K562 (cell line): ENCODE measurements at regions not wholly inside any gene's neighbourhood (a gene's known extent, or its start where the extent isn't known, plus 50 kb on each side); places are given as distances from the start of the nearest gene placed in this dataset.

Source experiments
- ATAC-seq: fragments of 200-7000 bp; cut with Tn5 transposase; 3 replicates; pipeline ENCODE4 v1.9.1; 2020; ENCODE audit warnings: moderate library complexity
- BruUV-seq: library from RNA; stranded (reverse); fragments of 400-500 nt; replicated peaks from 2 replicates; lab custom pipeline; 2021; lab: Mats Ljungman, UMichigan
- CTCF ChIA-PET: fragments of 300-600 bp; formaldehyde crosslinking; extraction: SDS; loops from one replicate; lab custom pipeline; 2021; ENCODE audit warnings: low intra/inter-chr PET ratio; lab: Yijun Ruan, JAX
- POLR2A ChIA-PET: fragments of 300-600, 350-650 bp; sonication (Branson Sonifier 250); formaldehyde crosslinking; extraction: SDS; loops from one replicate; lab custom pipeline; 2021; ENCODE audit warnings: antibody characterized with exemption, inconsistent platforms; lab: Yijun Ruan, JAX
- DNase-seq, 4 experiments: peaks; one replicate each; pipeline versions ENCODE4 v3.0.0 to v3.0.0-alpha.2; 2011 to 2018; ENCODE audit warnings: low spot score in 3 of 4, mixed read lengths in 3 of 4; ENCODE audit errors: extremely low read depth in 1 of 4
- FAIRE-seq: peaks from 2 replicates; lab custom pipeline; 2011; peaks lifted over from hg19 to GRCh38; lab: Jason Lieb, UNC
- H2AFZ ChIP-seq: 2 replicates; pipeline ENCODE4 v1.6.0; 2011; ENCODE audit warnings: low read depth, low read length, control low read depth, inconsistent platforms
- H3K27ac ChIP-seq: fragments of 200-600 bp; 3 replicates; pipeline ENCODE4 v1.8.0; 2011; ENCODE audit warnings: low read depth, mild to moderate bottlenecking, control low read depth, inconsistent platforms, low read length, moderate library complexity, mixed read lengths; ENCODE audit errors: extremely low read depth
- H3K27me3 ChIP-seq, 2 experiments: fragments of 300-600 bp in 1 of 2; 2 replicates in 1 of 2; 3 replicates in 1 of 2; pipeline versions ENCODE4 v1.6.0 to v1.8.0; 2011; ENCODE audit warnings: inconsistent platforms in 2 of 2, low read length in 2 of 2, mild to moderate bottlenecking in 1 of 2, mixed read lengths in 1 of 2, moderate library complexity in 1 of 2; ENCODE audit not compliant: control insufficient read depth in 2 of 2, insufficient read depth in 2 of 2
- H3K36me3 ChIP-seq: fragments of 300-600 bp; 3 replicates; pipeline ENCODE4 v1.8.0; 2011; ENCODE audit warnings: mild to moderate bottlenecking, low read length, inconsistent platforms; ENCODE audit not compliant: control insufficient read depth, insufficient read depth
- H3K4me1 ChIP-seq, 2 experiments: fragments of 200-600 bp in 1 of 2; replicated peaks in 1 of 2; 2 replicates in 1 of 2; 3 replicates in 1 of 2; pipeline versions ENCODE4 v1.5.1 to v1.8.0; 2011; ENCODE audit warnings: inconsistent platforms in 2 of 2, low read length in 2 of 2, mild to moderate bottlenecking in 1 of 2, mixed read lengths in 1 of 2, moderate library complexity in 1 of 2; ENCODE audit not compliant: control insufficient read depth in 2 of 2, insufficient read depth in 2 of 2
- H3K4me2 ChIP-seq: 2 replicates; pipeline ENCODE4 v1.6.1; 2011; ENCODE audit warnings: low read length, control low read depth, inconsistent platforms, mixed read lengths; ENCODE audit not compliant: insufficient read depth
- H3K4me3 ChIP-seq: fragments of 200-600 bp; sonication (generic), shearing (Covaris generic); 2 replicates; pipeline ENCODE4 v1.5.1; 2016; ENCODE audit warnings: control low read depth, inconsistent platforms
- H3K79me2 ChIP-seq: fragments of 200-600 bp; 3 replicates; pipeline ENCODE4 v1.8.0; 2011; ENCODE audit warnings: low read length, inconsistent platforms; ENCODE audit not compliant: control insufficient read depth, insufficient read depth
- H3K9ac ChIP-seq, 2 experiments: 2 replicates each; pipeline versions ENCODE4 v1.6.0 to v1.6.1; 2011; ENCODE audit warnings: low read depth in 2 of 2, low read length in 2 of 2, control low read depth in 1 of 2, inconsistent platforms in 1 of 2, mild to moderate bottlenecking in 1 of 2, mixed read lengths in 1 of 2; ENCODE audit not compliant: insufficient read depth in 1 of 2
- H3K9me1 ChIP-seq: one replicate; pipeline ENCODE4 v1.6.0; 2011; ENCODE audit warnings: inconsistent platforms, mild to moderate bottlenecking, low read length, moderate library complexity; ENCODE audit not compliant: control insufficient read depth, insufficient read depth
- H3K9me3 ChIP-seq: replicated peaks from 2 replicates; pipeline ENCODE4 v1.5.1; 2011; ENCODE audit warnings: low read depth, low read length, inconsistent platforms; ENCODE audit not compliant: control insufficient read depth, insufficient read depth
- H4K20me1 ChIP-seq: replicated peaks from 2 replicates; pipeline ENCODE4 v1.6.1; 2011; ENCODE audit warnings: low read length, inconsistent platforms, mixed read lengths; ENCODE audit not compliant: control insufficient read depth, insufficient read depth
- ADNP ChIP-seq: fragments of 200-800 bp; sonication (Bioruptor generic); IDR thresholded peaks from 2 replicates; pipeline ENCODE4 v1.6.1; 2016; ENCODE audit warnings: missing genetic modification characterization, missing compliant biosample characterization
- ARHGAP35 ChIP-seq: fragments of 450-650 bp; IDR thresholded peaks from 2 replicates; pipeline ENCODE4 v1.6.1; 2018; ENCODE audit not compliant: partially characterized antibody
- BACH1 ChIP-seq: fragments of 200-800 bp; sonication (Bioruptor generic); IDR thresholded peaks from 2 replicates; pipeline ENCODE4 v1.6.1; 2016; ENCODE audit warnings: missing genetic modification characterization, missing compliant biosample characterization
- CAMTA2 ChIP-seq: fragments of 250-450 bp; sonication (Bioruptor Pico); conservative IDR thresholded peaks from 2 replicates; pipeline ENCODE4 v1.5.1; 2022
- HES1 ChIP-seq: fragments of 450-650 bp; IDR thresholded peaks from 2 replicates; pipeline ENCODE4 v1.6.1; 2016; ENCODE audit warnings: low read depth, mild to moderate bottlenecking, moderate library complexity
- HOXB6 ChIP-seq: fragments of 250-450 bp; sonication (Bioruptor Pico); IDR thresholded peaks from 2 replicates; pipeline ENCODE4 v1.5.1; 2022; ENCODE audit warnings: mild to moderate bottlenecking, borderline replicate concordance
- ILK ChIP-seq: fragments of 450-650 bp; IDR thresholded peaks from 2 replicates; pipeline ENCODE4 v1.6.1; 2016; ENCODE audit warnings: missing genetic modification characterization, low read depth, mild to moderate bottlenecking, missing compliant biosample characterization, moderate library complexity, borderline replicate concordance
- MECOM ChIP-seq: fragments of 250-450 bp; sonication (Bioruptor Pico); IDR thresholded peaks from 2 replicates; pipeline ENCODE4 v1.8.0; 2022; ENCODE audit warnings: inconsistent platforms
- RNF219 ChIP-seq: fragments of 250-450 bp; sonication (Bioruptor Pico); IDR thresholded peaks from 2 replicates; pipeline ENCODE4 v1.5.0; 2022; ENCODE audit warnings: mild to moderate bottlenecking
- SP1 ChIP-seq: sonication (generic); formaldehyde crosslinking; IDR thresholded peaks from 2 replicates; pipeline ENCODE4 v1.8.1; 2022; ENCODE audit warnings: mild to moderate bottlenecking, missing genetic modification reagents
- SRSF3 ChIP-seq: fragments of 200-400 bp; formaldehyde crosslinking; IDR thresholded peaks from 2 replicates; pipeline ENCODE4 v1.6.1; 2016; ENCODE audit warnings: mild to moderate bottlenecking, low read length, moderate library complexity; ENCODE audit not compliant: insufficient read depth
- ZBTB49 ChIP-seq: sonication (generic); formaldehyde crosslinking; IDR thresholded peaks from 2 replicates; pipeline ENCODE4 v1.8.0; 2022; ENCODE audit warnings: missing genetic modification reagents, mild to moderate bottlenecking, borderline replicate concordance
- ZFP30 ChIP-seq: fragments of 250-450 bp; sonication (Bioruptor Pico); IDR thresholded peaks from 2 replicates; pipeline ENCODE4 v1.8.0; 2022; ENCODE audit warnings: moderate library complexity, mild to moderate bottlenecking, inconsistent platforms, borderline replicate concordance
- ZFP36 ChIP-seq: fragments of 150-350 bp; IDR thresholded peaks from 2 replicates; pipeline ENCODE4 v1.6.1; 2018; ENCODE audit warnings: low read length, low read depth; ENCODE audit not compliant: partially characterized antibody
- ZFPM2 ChIP-seq: fragments of 250-450 bp; sonication (Bioruptor Pico); IDR thresholded peaks from 2 replicates; pipeline ENCODE4 v1.5.1; 2022; ENCODE audit warnings: mild to moderate bottlenecking
- ZNF75A ChIP-seq: fragments of 450-650 bp; formaldehyde crosslinking; IDR thresholded peaks from 2 replicates; pipeline ENCODE4 v1.4.0; 2020; ENCODE audit warnings: mild to moderate bottlenecking
- ZSCAN29 ChIP-seq: fragments of 450-650 bp; IDR thresholded peaks from 2 replicates; pipeline ENCODE4 v1.6.1; 2017
- WGBS: fragments of 100-300 bp; shearing (Covaris generic); methylation state at CpG from one replicate; pipeline ENCODE4 v1.1.6; 2016; ENCODE audit warnings: low coverage, mixed read lengths; ENCODE audit not compliant: insufficient coverage; ENCODE audit errors: missing lambda C conversion rate; 5-methylcytosine and 5-hydroxymethylcytosine counted together
- in situ Hi-C: fragments of 300-500 bp; cut with MboI; formaldehyde crosslinking; loops from 4 replicates; pipeline ENCODE4 v1.15.0; 2018; ENCODE audit warnings: inconsistent platforms, mixed read lengths
- intact Hi-C: fragments of 100-400 bp; cut with micrococcal nuclease; formaldehyde crosslinking; loops from 2 replicates; pipeline ENCODE4 v1.14.2; 2022

- CTCF ChIA-PET: no interaction called here
- H3K79me2 ChIP-seq: no peaks in the 10 kb centered on the region
- DNase-seq (no peak), FAIRE-seq (no peak), ATAC-seq (no peak)
- H4K20me1 ChIP-seq: peaks cover 5% of the 10 kb centered on the region; the same call in 1 of the 2 replicates
- H3K9me3 ChIP-seq: no peaks in the 10 kb centered on the region
- no peaks in the 10 kb centered on the region for H3K36me3 ChIP-seq
- intact Hi-C loops: no loop called here
- TF ChIP-seq ZNF75A (CRISPR knock-in tag) (no peak), SP1 (no peak), HES1 (no peak), ADNP (tag) (no peak), MECOM (CRISPR knock-in tag) (no peak), BACH1 (tag) (no peak), ZFPM2 (CRISPR knock-in tag) (no peak), ZBTB49 (CRISPR knock-in tag) (no peak), ILK (tag) (no peak), ZFP30 (no peak), RNF219 (CRISPR knock-in tag) (no peak), ARHGAP35 (no peak), SRSF3 (no peak), ZSCAN29 (no peak), ZFP36 (no peak), HOXB6 (no peak), CAMTA2 (CRISPR knock-in tag) (no peak)
- no peak overlapping the region for H3K4me3 ChIP-seq
- no peak overlapping the region for H3K9ac ChIP-seq
- H3K4me2 ChIP-seq: no peak overlapping the region
- H2AFZ ChIP-seq: no peak overlapping the region
- 5% methylated on average over 4 of the region's 4 CpGs for WGBS
- BruUV-seq: no TSS peak
- POLR2A ChIA-PET: interaction anchor here (0.6 kb wide), 1 partner anchor 509 kb away, joined by 3 read pairs; no protein-coding TSS in a partner anchor
- no peaks in the 10 kb centered on the region for H3K9me1 ChIP-seq
- in situ Hi-C loops: no loop called here
- no peak overlapping the region for H3K27ac ChIP-seq
- H3K4me1 ChIP-seq: no peaks in the 10 kb centered on the region
- peaks cover 4 to 35% of the 10 kb centered on the region in 2 experiments; a peak in 4 of 5 replicates for H3K27me3 ChIP-seq
Observed at GRCh38 chr5:171586436-171586835, 167.0 kb downstream of the FGF18 start.
